ENCODE measurements at regions not wholly inside any gene's neighbourhood (a gene's known extent, or its start where the extent isn't known, plus 50 kb on each side); places are given as distances from the start of the nearest gene placed in this dataset.

DNA sequence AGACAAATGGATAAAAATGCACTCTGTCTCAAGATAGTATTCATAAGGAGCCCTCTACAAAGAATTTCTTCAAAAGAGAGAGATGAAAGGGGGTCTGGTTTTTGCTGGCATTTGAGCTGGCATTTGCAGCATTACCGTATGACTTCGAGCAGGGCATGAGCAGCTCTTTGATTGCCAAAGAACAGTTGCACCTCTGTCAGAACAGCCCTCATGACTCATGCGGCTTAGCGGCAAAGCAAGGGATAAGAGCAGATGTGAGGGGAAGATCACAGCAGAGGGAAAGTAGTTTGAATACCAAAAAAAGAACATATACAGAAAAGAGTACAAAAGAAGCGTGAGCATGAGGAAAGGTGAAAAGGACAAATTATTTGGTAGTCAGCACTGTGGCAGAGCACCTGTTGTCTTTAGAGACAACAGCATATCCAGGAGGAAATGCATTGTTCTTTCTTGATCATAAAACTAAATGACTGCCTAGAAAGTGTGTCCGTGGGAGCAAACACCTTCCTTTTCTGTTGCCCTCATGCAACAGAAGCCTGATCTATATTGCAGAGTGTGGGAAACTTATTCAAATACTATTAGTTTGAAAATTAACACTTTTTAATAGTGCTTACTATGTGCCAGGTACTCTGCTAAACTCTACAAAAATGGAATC is 80.5 kb upstream of the SLC24A5 start:
- Histone ChIP-seq H3K27ac (ENCODE audit: low read depth, low read length) (no peak overlapping the region), H3K9me3 (ENCODE audit: low read depth, low read length) (no peaks in the 10 kb centered on the region), H3K27me3 (ENCODE audit: insufficient read depth, low read length) (no peaks in the 10 kb centered on the region), H3K4me2 (ENCODE audit: insufficient read depth, low read length) (no peak overlapping the region), H3K36me3 (ENCODE audit: insufficient read depth, low read length) (no peaks in the 10 kb centered on the region), H2AFZ (ENCODE audit: low read length) (no peak overlapping the region), H3K4me1 (ENCODE audit: insufficient read depth, low read length) (no peaks in the 10 kb centered on the region), H3K4me3 (ENCODE audit: insufficient read depth, low read length) (no peak overlapping the region), H4K20me1 (ENCODE audit: insufficient read depth, low read length) (no peaks in the 10 kb centered on the region), H3K79me2 (ENCODE audit: insufficient read depth, low read length) (no peaks in the 10 kb centered on the region)
- TF ChIP-seq, protein P1, sequence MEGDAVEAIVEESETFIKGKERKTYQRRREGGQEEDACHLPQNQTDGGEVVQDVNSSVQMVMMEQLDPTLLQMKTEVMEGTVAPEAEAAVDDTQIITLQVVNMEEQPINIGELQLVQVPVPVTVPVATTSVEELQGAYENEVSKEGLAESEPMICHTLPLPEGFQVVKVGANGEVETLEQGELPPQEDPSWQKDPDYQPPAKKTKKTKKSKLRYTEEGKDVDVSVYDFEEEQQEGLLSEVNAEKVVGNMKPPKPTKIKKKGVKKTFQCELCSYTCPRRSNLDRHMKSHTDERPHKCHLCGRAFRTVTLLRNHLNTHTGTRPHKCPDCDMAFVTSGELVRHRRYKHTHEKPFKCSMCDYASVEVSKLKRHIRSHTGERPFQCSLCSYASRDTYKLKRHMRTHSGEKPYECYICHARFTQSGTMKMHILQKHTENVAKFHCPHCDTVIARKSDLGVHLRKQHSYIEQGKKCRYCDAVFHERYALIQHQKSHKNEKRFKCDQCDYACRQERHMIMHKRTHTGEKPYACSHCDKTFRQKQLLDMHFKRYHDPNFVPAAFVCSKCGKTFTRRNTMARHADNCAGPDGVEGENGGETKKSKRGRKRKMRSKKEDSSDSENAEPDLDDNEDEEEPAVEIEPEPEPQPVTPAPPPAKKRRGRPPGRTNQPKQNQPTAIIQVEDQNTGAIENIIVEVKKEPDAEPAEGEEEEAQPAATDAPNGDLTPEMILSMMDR (IDR thresholded peaks at IDR 0.05; ENCODE audit: extremely low read depth, low read depth, low read length): no peak
- no peak for DNase-seq (ENCODE audit: insufficient read length, low spot score, missing footprints)

DNA sequence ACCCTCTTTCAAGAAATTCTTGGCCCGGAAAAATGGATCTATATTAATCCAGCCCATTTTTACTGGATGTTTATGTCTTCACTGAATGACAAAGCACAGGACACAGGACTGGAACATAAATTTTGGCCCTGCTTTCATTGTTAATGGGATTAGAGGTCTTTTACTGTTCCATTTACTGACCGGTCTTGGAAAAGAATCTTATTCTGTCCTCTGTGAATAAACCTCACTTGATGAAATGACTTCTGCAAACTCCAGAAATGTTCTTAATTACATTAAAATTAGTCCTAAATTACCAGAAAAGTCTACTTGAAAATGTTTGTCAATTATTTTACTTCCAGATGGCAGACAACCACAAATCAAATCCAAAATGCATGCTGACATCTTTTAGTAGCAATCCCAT is 79.3 kb upstream of the SLC24A5 start:
- Histone ChIP-seq H3K9me3 (ENCODE audit: low read depth, low read length) (no peaks in the 10 kb centered on the region), H3K4me1 (ENCODE audit: insufficient read depth, low read length) (no peaks in the 10 kb centered on the region), H2AFZ (ENCODE audit: low read length) (no peak overlapping the region), H3K79me2 (ENCODE audit: insufficient read depth, low read length) (no peaks in the 10 kb centered on the region), H3K4me3 (ENCODE audit: insufficient read depth, low read length) (no peak overlapping the region), H3K36me3 (ENCODE audit: insufficient read depth, low read length) (no peaks in the 10 kb centered on the region), H4K20me1 (ENCODE audit: insufficient read depth, low read length) (no peaks in the 10 kb centered on the region), H3K4me2 (ENCODE audit: insufficient read depth, low read length) (no peak overlapping the region), H3K27ac (ENCODE audit: low read depth, low read length) (no peak overlapping the region), H3K27me3 (ENCODE audit: insufficient read depth, low read length) (no peaks in the 10 kb centered on the region)
- no peak for DNase-seq (ENCODE audit: insufficient read length, low spot score, missing footprints)
- TF ChIP-seq, protein P1 (IDR thresholded peaks at IDR 0.05; ENCODE audit: extremely low read depth, low read depth, low read length): no peak

DNA sequence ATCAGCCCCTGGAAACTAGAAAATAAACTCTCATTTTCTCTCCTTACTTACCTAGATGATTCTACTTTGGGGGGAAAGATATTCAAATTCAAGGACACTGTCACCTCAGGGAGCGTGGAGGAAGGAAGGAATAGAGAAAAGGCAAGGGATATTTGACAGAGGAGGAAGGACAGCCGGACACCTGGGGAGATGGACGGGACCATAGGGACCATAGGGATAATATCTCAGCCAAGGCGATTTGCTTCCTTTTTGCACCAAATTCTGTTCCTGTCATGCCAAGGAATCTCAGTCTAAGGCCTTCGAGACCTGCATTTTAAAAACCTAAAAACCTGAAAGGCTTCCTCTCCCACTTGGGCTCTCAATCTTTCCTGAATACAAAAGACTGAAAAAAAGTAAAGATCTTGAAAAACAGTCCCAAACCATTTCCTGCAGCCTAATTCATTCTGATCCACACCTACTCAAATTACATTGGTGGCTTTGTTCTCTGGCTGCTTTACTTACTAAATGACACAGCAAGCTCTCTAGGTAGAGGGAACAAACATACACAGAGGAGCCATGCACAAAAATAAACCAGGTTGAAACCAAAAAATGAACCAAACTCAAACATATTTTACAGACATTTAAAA is 73.9 kb upstream of the SLC24A5 start:
- H2AFZ ChIP-seq (ENCODE audit: low read length): no peak overlapping the region
- H3K9me3 ChIP-seq (ENCODE audit: low read depth, low read length): no peaks in the 10 kb centered on the region
- no peak for DNase-seq (ENCODE audit: insufficient read length, low spot score, missing footprints)

DNA sequence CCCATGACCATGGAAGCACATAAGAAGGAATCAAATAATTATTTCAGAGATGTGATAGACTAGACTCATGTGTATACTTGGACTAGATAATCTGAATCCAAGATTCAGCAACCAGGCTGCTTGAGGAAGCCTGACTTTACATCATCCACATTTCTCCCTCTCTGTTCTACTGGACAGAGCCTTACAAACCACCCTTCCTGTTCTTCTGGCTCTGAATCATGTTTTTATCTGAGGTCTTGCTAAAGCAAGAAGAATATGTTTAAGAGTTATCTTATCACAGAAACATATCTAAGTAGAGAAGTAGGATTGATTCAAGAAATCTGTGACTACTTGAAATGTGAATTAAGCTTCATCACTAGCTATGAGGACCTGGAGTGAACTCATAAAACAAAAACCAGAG is 71.1 kb upstream of the SLC24A5 start:
- no peak for DNase-seq (ENCODE audit: insufficient read length, low spot score, missing footprints)

More for the DNA sequence above, 73.9 kb upstream of the SLC24A5 start:
- H3K27me3 ChIP-seq (ENCODE audit: insufficient read depth, low read length): no peaks in the 10 kb centered on the region
- H4K20me1 ChIP-seq (ENCODE audit: insufficient read depth, low read length): no peaks in the 10 kb centered on the region
- H3K4me1 ChIP-seq (ENCODE audit: insufficient read depth, low read length): no peaks in the 10 kb centered on the region
- H3K36me3 ChIP-seq (ENCODE audit: insufficient read depth, low read length): no peaks in the 10 kb centered on the region
- TF ChIP-seq, protein P1 (IDR thresholded peaks at IDR 0.05; ENCODE audit: extremely low read depth, low read depth, low read length): no peak
- H3K27ac ChIP-seq (ENCODE audit: low read depth, low read length): no peak overlapping the region
- no peak overlapping the region for H3K4me2 ChIP-seq (ENCODE audit: insufficient read depth, low read length)
- H3K4me3 ChIP-seq (ENCODE audit: insufficient read depth, low read length): no peak overlapping the region
- H3K79me2 ChIP-seq (ENCODE audit: insufficient read depth, low read length): no peaks in the 10 kb centered on the region

More for the DNA sequence above, 71.1 kb upstream of the SLC24A5 start:
- Histone ChIP-seq H2AFZ (ENCODE audit: low read length) (no peak overlapping the region), H3K4me2 (ENCODE audit: insufficient read depth, low read length) (no peak overlapping the region), H3K79me2 (ENCODE audit: insufficient read depth, low read length) (no peaks in the 10 kb centered on the region), H3K4me1 (ENCODE audit: insufficient read depth, low read length) (no peaks in the 10 kb centered on the region), H3K36me3 (ENCODE audit: insufficient read depth, low read length) (no peaks in the 10 kb centered on the region), H3K27ac (ENCODE audit: low read depth, low read length) (no peak overlapping the region), H3K27me3 (ENCODE audit: insufficient read depth, low read length) (no peaks in the 10 kb centered on the region), H3K4me3 (ENCODE audit: insufficient read depth, low read length) (no peak overlapping the region), H4K20me1 (ENCODE audit: insufficient read depth, low read length) (no peaks in the 10 kb centered on the region), H3K9me3 (ENCODE audit: low read depth, low read length) (no peaks in the 10 kb centered on the region)
- TF ChIP-seq, protein P1 (IDR thresholded peaks at IDR 0.05; ENCODE audit: extremely low read depth, low read depth, low read length): no peak

Measured in osteoblast (primary cell).